ENCODE measurements at regions not wholly inside any gene's neighbourhood (a gene's known extent, or its start where the extent isn't known, plus 50 kb on each side); places are given as distances from the start of the nearest gene placed in this dataset.

DNA sequence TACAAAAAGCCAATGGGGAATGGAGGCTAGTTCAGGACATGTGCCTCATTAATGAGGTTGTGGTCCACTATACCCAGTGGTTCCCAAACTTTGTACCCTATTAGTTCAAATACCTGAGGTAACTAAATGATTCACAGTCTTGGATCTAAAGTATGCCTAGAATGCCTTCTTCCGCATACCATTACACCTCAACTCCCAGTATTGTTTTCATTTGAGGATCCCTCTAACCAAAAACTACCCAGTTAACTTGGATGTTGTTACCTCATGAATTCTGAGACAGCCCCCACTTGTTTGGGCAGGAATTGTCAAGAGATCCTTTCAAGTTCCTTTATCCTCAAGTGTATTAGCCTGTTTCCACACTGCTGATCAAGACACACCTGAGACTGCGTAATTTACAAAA, 439.2 kb downstream of the PCDH10 start:
- no peak for DNase-seq (ENCODE audit: extremely low spot score)
- no peak for TF ChIP-seq SP1 (IDR thresholded peaks at IDR 0.05)
- TF ChIP-seq FOXK2 (IDR thresholded peaks at IDR 0.05) = no peak
- no peak for TF ChIP-seq CTBP1 (IDR thresholded peaks at IDR 0.05; ENCODE audit: borderline replicate concordance)
- no peak for TF ChIP-seq ZNF384 (IDR thresholded peaks at IDR 0.05)
- TF ChIP-seq FOXA1 (IDR thresholded peaks at IDR 0.05) = no peak
- no peak for TF ChIP-seq ARNT (IDR thresholded peaks at IDR 0.05)
- no peak for TF ChIP-seq LEF1 (IDR thresholded peaks at IDR 0.05; ENCODE audit: borderline replicate concordance)
- TF ChIP-seq HDGF (IDR thresholded peaks at IDR 0.05; ENCODE audit: borderline replicate concordance) = no peak
- no peak for TF ChIP-seq NFRKB (IDR thresholded peaks at IDR 0.05)
- TF ChIP-seq FOXM1 (IDR thresholded peaks at IDR 0.05; ENCODE audit: borderline replicate concordance) = no peak
- TF ChIP-seq SUZ12 (IDR thresholded peaks at IDR 0.05) = no peak
- no peak for TF ChIP-seq TARDBP (IDR thresholded peaks at IDR 0.05)
- TF ChIP-seq BHLHE40 (IDR thresholded peaks at IDR 0.05; ENCODE audit: borderline replicate concordance) = no peak
- no peak for TF ChIP-seq ELF4 (IDR thresholded peaks at IDR 0.05)
- TF ChIP-seq PKNOX1 (IDR thresholded peaks at IDR 0.05) = no peak
- TF ChIP-seq L3MBTL2 (conservative IDR thresholded peaks at IDR 0.05) = no peak
- POLR2A ChIA-PET = no interaction called here
- CTCF ChIA-PET = no interaction called here

GRCh38 chr4:133585323-133585722, 436.2 kb downstream of the PCDH10 start:
- POLR2A ChIA-PET = no interaction called here
- TF ChIP-seq FOXK2 (IDR thresholded peaks at IDR 0.05) (no peak), ARNT (IDR thresholded peaks at IDR 0.05) (no peak), FOXA1 (IDR thresholded peaks at IDR 0.05) (no peak), NFRKB (IDR thresholded peaks at IDR 0.05) (no peak), HDGF (IDR thresholded peaks at IDR 0.05; ENCODE audit: borderline replicate concordance) (no peak), SUZ12 (IDR thresholded peaks at IDR 0.05) (no peak)
- CTCF ChIA-PET = no interaction called here
- DNase-seq (ENCODE audit: extremely low spot score) = no peak

DNA sequence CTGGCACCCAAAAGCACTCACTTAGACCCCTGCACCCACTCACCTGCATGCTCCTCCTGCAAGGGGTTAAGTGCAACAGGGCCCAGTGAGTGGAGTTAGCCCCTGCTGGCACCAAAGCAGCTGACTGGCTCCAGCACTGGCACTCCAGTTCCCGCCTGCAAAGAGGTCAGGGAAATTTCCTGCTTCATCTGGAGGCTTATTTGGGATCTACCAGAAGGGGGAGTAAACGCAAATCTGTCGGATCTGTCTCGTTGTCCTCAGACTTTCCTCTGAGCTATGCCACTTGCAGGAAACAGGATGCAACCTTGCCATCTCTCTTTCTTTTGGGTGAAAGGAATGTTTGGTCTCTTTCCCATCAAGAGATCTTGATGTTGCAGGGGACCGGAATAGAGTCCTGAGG, 435.6 kb downstream of the PCDH10 start:
- peak; percentile 11 for DNase-seq (ENCODE audit: extremely low spot score)
- POLR2A ChIA-PET = no interaction called here
- CTCF ChIA-PET = no interaction called here
- TF ChIP-seq PKNOX1 (IDR thresholded peaks at IDR 0.05) = no peak
- no peak for TF ChIP-seq SUZ12 (IDR thresholded peaks at IDR 0.05)
- no peak for TF ChIP-seq FOXM1 (IDR thresholded peaks at IDR 0.05; ENCODE audit: borderline replicate concordance)
- no peak for TF ChIP-seq LEF1 (IDR thresholded peaks at IDR 0.05; ENCODE audit: borderline replicate concordance)
- no peak for TF ChIP-seq FOXA1 (IDR thresholded peaks at IDR 0.05)
- TF ChIP-seq L3MBTL2 (conservative IDR thresholded peaks at IDR 0.05) = no peak
- no peak for TF ChIP-seq BHLHE40 (IDR thresholded peaks at IDR 0.05; ENCODE audit: borderline replicate concordance)
- no peak for TF ChIP-seq TARDBP (IDR thresholded peaks at IDR 0.05)
- no peak for TF ChIP-seq NFRKB (IDR thresholded peaks at IDR 0.05)
- TF ChIP-seq ZNF384 (IDR thresholded peaks at IDR 0.05) = no peak
- TF ChIP-seq CTBP1 (IDR thresholded peaks at IDR 0.05; ENCODE audit: borderline replicate concordance) = no peak
- TF ChIP-seq ELF4 (IDR thresholded peaks at IDR 0.05) = no peak
- no peak for TF ChIP-seq FOXK2 (IDR thresholded peaks at IDR 0.05)
- no peak for TF ChIP-seq ARNT (IDR thresholded peaks at IDR 0.05)
- TF ChIP-seq HDGF (IDR thresholded peaks at IDR 0.05; ENCODE audit: borderline replicate concordance) = no peak
- no peak for TF ChIP-seq SP1 (IDR thresholded peaks at IDR 0.05)

DNA sequence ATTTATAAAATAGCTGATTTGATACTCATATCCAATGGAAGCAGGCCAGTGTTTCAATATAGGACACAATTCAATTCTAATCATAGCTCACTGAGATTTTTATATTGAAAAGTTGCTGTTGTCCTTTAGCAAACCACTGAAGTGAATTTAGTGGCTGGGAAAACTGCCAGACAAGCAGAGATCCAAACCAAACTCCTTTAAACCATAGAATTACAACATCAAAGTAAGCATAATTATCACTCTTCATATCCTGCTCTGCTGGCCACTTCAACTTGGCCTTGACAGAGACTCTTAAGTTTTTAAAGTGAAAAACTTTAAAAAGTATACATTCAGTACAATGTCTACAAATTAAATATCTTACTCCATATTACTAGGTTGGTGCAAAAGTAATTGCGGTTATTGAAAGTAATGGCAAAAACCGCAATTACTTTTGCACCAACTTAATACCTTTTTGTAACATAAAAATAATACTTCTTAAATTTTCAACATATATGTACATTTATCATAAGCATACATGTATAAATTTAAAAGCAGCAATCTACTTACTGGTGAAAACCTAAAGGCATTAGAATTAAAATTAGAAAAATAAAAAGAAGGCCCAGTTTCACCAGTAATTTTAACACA, 433.0 kb downstream of the PCDH10 start:
- CTCF ChIA-PET = no interaction called here
- TF ChIP-seq LEF1 (IDR thresholded peaks at IDR 0.05; ENCODE audit: borderline replicate concordance) (no peak), FOXM1 (IDR thresholded peaks at IDR 0.05; ENCODE audit: borderline replicate concordance) (no peak), FOXA1 (IDR thresholded peaks at IDR 0.05) (no peak), FOXK2 (IDR thresholded peaks at IDR 0.05) (no peak), ELF4 (IDR thresholded peaks at IDR 0.05) (no peak), BHLHE40 (IDR thresholded peaks at IDR 0.05; ENCODE audit: borderline replicate concordance) (no peak), HDGF (IDR thresholded peaks at IDR 0.05; ENCODE audit: borderline replicate concordance) (no peak), L3MBTL2 (conservative IDR thresholded peaks at IDR 0.05) (no peak), SP1 (IDR thresholded peaks at IDR 0.05) (no peak), ZNF384 (IDR thresholded peaks at IDR 0.05) (no peak), CTBP1 (IDR thresholded peaks at IDR 0.05; ENCODE audit: borderline replicate concordance) (no peak)
- POLR2A ChIA-PET = no interaction called here
- DNase-seq (ENCODE audit: extremely low spot score) = no peak

GRCh38 chr4:133574248-133574647, 425.2 kb downstream of the PCDH10 start:
- ChIA-PET CTCF (no interaction called here), POLR2A (no interaction called here)
- DNase-seq (ENCODE audit: extremely low spot score) = no peak
- TF ChIP-seq FOXM1 (IDR thresholded peaks at IDR 0.05; ENCODE audit: borderline replicate concordance) (no peak), L3MBTL2 (conservative IDR thresholded peaks at IDR 0.05) (no peak), HDGF (IDR thresholded peaks at IDR 0.05; ENCODE audit: borderline replicate concordance) (no peak), CTBP1 (IDR thresholded peaks at IDR 0.05; ENCODE audit: borderline replicate concordance) (no peak), TARDBP (IDR thresholded peaks at IDR 0.05) (no peak), LEF1 (IDR thresholded peaks at IDR 0.05; ENCODE audit: borderline replicate concordance) (no peak), SUZ12 (IDR thresholded peaks at IDR 0.05) (no peak), FOXA1 (IDR thresholded peaks at IDR 0.05) (no peak), SP1 (IDR thresholded peaks at IDR 0.05) (no peak), ZNF384 (IDR thresholded peaks at IDR 0.05) (no peak), ELF4 (IDR thresholded peaks at IDR 0.05) (no peak)

- POLR2A ChIA-PET = no interaction called here
- CTCF ChIA-PET = no interaction called here
- peak; percentile 26 for DNase-seq (ENCODE audit: extremely low spot score)
- TF ChIP-seq FOXK2 (IDR thresholded peaks at IDR 0.05) = no peak
- peak; percentile 76 for TF ChIP-seq PKNOX1 (IDR thresholded peaks at IDR 0.05)
- no peak for TF ChIP-seq L3MBTL2 (conservative IDR thresholded peaks at IDR 0.05)
- TF ChIP-seq FOXM1 (IDR thresholded peaks at IDR 0.05; ENCODE audit: borderline replicate concordance) = no peak
- TF ChIP-seq TARDBP (IDR thresholded peaks at IDR 0.05) = no peak
- no peak for TF ChIP-seq SP1 (IDR thresholded peaks at IDR 0.05)
- no peak for TF ChIP-seq ELF4 (IDR thresholded peaks at IDR 0.05)
- TF ChIP-seq ZNF384 (IDR thresholded peaks at IDR 0.05) = no peak
- no peak for TF ChIP-seq CTBP1 (IDR thresholded peaks at IDR 0.05; ENCODE audit: borderline replicate concordance)
- TF ChIP-seq BHLHE40 (IDR thresholded peaks at IDR 0.05; ENCODE audit: borderline replicate concordance) = no peak
- no peak for TF ChIP-seq SUZ12 (IDR thresholded peaks at IDR 0.05)
- peak; percentile 41; the same call in 1 of the 2 replicates for TF ChIP-seq FOXA1 (IDR thresholded peaks at IDR 0.05)
- TF ChIP-seq NFRKB (IDR thresholded peaks at IDR 0.05) = no peak
Observed at GRCh38 chr4:133565379-133565778, 416.3 kb downstream of the PCDH10 start.

Measured in HEK293T (cell line).